T-helper 2 cell treated with Interferon-gamma antibody and Interleukin-4, amounts not matched to agents 5 μg/mL and 100 μg/mL, for 36 hours (primary cell): ENCODE measurements at regions not wholly inside any gene's neighbourhood (a gene's known extent, or its start where the extent isn't known, plus 50 kb on each side); places are given as distances from the start of the nearest gene placed in this dataset.
"Not testable (repeated sequence)": the region's sequence is repeated elsewhere in the genome, so short reads cannot be mapped to it uniquely, and the experiment has no call there.

Experiments
- DNase-seq: peaks from one replicate; pipeline ENCODE4 v3.0.0; 2021; ENCODE audit warnings: low spot score
- H3K27ac Mint-ChIP-seq: one replicate; pipeline ENCODE4 v1.8.0; 2021; ENCODE audit warnings: mild to moderate bottlenecking, mixed read lengths
- H3K27me3 Mint-ChIP-seq: one replicate; pipeline ENCODE4 v1.8.0; 2021; ENCODE audit warnings: low read depth, mixed read lengths
- H3K36me3 Mint-ChIP-seq: one replicate; pipeline ENCODE4 v1.8.0; 2021; ENCODE audit warnings: low read depth, mixed read lengths
- H3K4me1 Mint-ChIP-seq: one replicate; pipeline ENCODE4 v1.8.0; 2021; ENCODE audit warnings: low read depth, mixed read lengths
- H3K4me3 Mint-ChIP-seq: one replicate; pipeline ENCODE4 v1.8.0; 2022; ENCODE audit warnings: mild to moderate bottlenecking, moderate library complexity, mixed read lengths
- H3K9me3 Mint-ChIP-seq: one replicate; pipeline ENCODE4 v1.8.0; 2021; ENCODE audit warnings: mixed read lengths

DNA sequence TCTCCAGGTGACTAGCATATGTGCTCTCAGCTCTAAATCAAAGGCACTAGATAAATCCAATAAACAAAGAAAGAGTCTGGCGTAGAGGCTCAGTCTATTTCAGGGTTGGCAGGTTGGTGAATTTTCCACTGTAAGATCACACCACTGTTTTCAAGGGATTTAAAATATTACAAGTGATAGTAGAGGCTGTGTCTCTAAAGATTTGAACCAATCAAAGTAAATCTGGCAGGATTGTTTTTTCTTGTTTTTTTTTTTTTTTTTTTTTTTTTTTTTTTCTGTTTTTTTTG, 67.4 kb downstream of the MRPL57 start:
- not testable (repeated sequence) for H3K9me3 Mint-ChIP-seq, H3K27me3 Mint-ChIP-seq, H3K36me3 Mint-ChIP-seq, H3K4me1 Mint-ChIP-seq, H3K4me3 Mint-ChIP-seq, H3K27ac Mint-ChIP-seq, DNase-seq

DNA sequence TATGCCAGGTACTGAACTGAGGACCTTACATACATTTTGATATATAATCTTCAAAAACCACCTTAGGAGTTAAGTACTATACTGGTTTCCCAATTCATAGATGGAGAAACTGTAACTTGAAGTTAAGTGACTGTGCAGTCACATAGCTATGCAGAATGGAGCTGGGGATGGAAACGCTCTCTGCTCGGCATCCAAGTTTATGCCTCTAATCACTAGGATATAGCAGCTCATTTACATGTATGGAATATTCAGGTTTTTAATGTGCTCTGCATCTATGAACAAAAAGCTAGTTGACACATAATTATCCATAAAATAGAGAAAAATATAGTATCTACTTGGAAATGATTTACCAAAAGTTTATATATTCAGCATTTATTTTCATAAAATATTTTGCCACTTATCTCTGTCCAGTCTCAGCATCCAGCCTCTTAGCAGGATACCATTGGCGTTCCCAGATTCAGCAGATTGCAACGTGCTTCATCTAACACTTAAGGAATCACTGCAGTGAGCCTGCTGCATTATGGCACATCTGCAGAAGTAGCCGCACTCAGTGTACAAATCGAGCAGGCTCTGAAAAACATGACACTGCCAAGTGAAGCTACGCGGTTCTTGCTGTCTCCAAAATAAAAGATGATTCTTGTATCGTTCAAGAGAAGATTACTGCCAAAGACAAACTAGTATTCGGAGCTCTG, 70.4 kb downstream of the MRPL57 start:
- H3K4me1 Mint-ChIP-seq: no peaks in the 10 kb centered on the region
- no peak overlapping the region for H3K4me3 Mint-ChIP-seq
- no peak overlapping the region for H3K27ac Mint-ChIP-seq
- no peaks in the 10 kb centered on the region for H3K36me3 Mint-ChIP-seq
- peaks cover 13% of the 10 kb centered on the region for H3K27me3 Mint-ChIP-seq
- DNase-seq: no peak
- H3K9me3 Mint-ChIP-seq: no peaks in the 10 kb centered on the region

- Mint-ChIP-seq H3K4me1 (peaks cover 4% of the 10 kb centered on the region), H3K27ac (no peak overlapping the region), H3K4me3 (no peak overlapping the region), H3K27me3 (peaks cover 9% of the 10 kb centered on the region), H3K36me3 (no peaks in the 10 kb centered on the region), H3K9me3 (no peaks in the 10 kb centered on the region)
- DNase-seq: no peak
Measured at GRCh38 chr13:21256351-21256761, 79.9 kb downstream of the MRPL57 start.

DNA sequence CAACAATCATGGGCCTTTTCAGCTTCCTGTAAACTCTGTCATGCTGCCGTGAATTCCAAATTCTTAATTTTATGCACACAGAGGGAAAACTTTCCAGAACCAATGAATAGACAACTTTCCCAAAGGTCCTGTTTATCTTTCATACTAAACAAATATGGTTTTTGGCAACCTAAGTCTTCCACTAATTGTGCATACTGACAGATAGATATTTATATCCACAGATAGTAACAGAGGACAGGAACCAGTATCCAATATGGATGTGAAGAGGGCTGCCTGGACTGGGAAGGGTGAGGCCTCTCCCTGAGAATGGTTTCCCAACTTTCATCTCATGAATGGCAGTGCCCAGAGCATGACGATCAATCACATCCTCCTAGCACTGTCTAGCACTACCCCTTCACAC, 80.4 kb downstream of the MRPL57 start:
- H3K36me3 Mint-ChIP-seq: no peaks in the 10 kb centered on the region
- no peak for DNase-seq
- peaks cover 4% of the 10 kb centered on the region for H3K4me1 Mint-ChIP-seq
- no peak overlapping the region for H3K4me3 Mint-ChIP-seq
- no peak overlapping the region for H3K27ac Mint-ChIP-seq
- H3K9me3 Mint-ChIP-seq: no peaks in the 10 kb centered on the region
- peaks cover 7% of the 10 kb centered on the region for H3K27me3 Mint-ChIP-seq

GRCh38 chr13:21259571-21260455, 83.4 kb downstream of the MRPL57 start:
- Mint-ChIP-seq H3K36me3 (no peaks in the 10 kb centered on the region), H3K27ac (no peak overlapping the region), H3K9me3 (no peaks in the 10 kb centered on the region), H3K27me3 (no peaks in the 10 kb centered on the region), H3K4me3 (no peak overlapping the region), H3K4me1 (peaks cover 4% of the 10 kb centered on the region)
- DNase-seq: no peak

DNA sequence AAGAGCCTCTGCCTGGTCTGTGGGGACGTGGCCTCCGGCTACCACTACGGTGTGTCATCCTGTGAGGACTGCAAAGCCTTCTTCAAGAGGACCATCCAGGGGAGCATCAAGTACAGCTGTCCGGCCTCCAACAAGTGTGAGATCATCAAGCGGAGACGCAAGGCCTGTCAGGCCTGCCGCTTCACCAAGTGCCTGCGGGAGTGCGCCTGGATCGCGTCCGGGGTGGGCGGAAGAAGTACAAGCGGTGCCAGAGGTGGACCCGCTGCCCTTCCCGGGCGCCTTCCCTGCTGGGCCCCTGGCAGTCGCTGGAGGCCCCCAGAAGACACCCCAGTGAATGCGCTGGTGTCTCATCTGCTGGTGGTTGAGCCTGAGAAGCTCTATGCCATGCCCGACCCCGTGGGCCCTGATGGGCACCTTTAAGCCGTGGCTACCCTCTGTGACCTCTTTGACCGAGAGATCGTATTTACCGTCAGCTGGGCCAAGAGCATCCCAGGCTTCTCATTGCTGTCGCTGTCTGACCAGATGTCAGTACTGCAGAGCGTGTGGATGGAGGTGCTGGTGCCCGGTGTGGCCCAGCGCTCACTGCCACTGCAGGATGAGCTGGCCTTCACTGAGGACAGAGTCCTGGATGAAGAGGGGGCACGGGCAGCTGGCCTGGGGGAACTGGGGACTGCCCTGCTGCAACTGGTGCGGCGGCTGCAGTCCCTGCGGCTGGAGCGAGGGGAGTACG, 84.3 kb downstream of the MRPL57 start:
- not testable (repeated sequence) for H3K4me3 Mint-ChIP-seq, H3K9me3 Mint-ChIP-seq, H3K4me1 Mint-ChIP-seq, DNase-seq, H3K36me3 Mint-ChIP-seq, H3K27me3 Mint-ChIP-seq, H3K27ac Mint-ChIP-seq

DNA sequence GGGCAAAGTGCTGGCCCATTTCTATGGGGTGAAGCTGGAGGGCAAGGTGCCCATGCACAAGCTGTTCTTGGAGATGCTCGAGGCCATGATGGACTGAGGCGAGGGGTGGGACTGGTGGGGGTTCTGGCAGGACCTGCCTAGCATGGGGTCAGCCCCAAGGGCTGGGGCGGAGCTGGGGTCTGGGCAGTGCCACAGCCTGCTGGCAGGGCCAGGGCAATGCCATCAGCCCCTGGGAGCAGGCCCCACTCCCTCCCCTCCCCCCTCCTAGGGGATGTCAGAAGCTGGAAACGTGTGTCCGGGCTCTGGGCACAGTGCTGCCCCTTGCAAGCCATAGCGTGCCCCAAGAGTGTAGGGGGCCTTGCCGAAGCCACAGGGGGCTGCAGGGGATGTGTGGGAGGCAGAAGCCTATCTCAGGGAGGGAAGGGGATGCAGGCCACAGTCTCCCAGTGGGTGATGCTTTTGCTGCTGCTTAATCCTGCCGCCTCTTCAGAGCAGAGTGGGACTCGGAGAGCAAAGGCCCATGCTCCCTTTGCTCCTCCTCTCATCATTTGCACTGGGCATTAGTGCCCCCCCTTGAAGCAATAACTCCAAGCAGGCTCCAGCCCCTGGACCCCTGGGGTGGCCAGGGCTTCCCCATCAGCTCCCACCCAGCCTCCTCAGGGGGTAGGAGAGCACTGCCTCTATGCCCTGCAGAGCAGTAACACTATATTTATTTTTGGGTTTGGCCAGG, 85.2 kb downstream of the MRPL57 start:
- H3K9me3 Mint-ChIP-seq, H3K4me3 Mint-ChIP-seq, H3K36me3 Mint-ChIP-seq, H3K27me3 Mint-ChIP-seq, DNase-seq, H3K27ac Mint-ChIP-seq, H3K4me1 Mint-ChIP-seq: not testable (repeated sequence)

DNA sequence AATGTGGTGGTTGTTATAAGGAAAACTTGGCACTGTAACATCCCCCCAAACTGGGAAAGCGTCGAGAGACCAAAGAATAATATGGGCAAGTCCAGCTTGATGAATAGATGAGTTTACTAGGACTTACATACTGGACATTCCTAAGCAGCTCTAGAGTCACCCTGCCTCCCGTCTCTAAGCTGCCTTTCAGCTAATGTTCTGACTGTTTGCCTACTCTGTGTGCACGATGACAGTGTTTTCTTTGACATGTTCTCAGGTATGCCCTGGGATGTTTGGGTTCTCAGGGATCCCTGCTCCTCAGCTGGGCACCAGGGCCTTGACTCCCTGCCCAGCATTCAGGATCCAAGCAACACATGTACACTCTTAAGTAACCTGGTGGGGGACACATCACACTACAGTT, 87.5 kb downstream of the MRPL57 start:
- H3K4me3 Mint-ChIP-seq, H3K4me1 Mint-ChIP-seq, H3K27ac Mint-ChIP-seq, H3K27me3 Mint-ChIP-seq, H3K9me3 Mint-ChIP-seq, DNase-seq, H3K36me3 Mint-ChIP-seq: not testable (repeated sequence)

DNA sequence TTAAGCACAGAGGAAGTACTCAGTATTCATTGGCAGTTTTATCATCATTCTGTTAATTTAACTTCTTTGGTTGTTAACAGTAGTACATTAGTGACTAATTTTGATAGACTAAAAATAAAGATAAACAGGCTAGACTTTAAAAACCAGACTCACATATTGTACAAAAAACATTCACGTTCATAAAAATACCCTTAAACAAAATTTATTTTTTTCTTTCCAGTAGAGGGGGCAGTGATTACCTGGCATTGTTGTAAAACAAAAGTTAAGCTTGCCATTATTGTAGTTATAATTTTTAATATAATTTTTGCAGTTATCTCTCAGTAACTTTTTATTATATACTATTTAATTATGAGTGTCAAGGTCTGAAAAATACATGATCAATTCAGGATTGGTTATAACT, 92.0 kb downstream of the MRPL57 start:
- H3K27ac Mint-ChIP-seq, H3K4me3 Mint-ChIP-seq, DNase-seq, H3K27me3 Mint-ChIP-seq, H3K36me3 Mint-ChIP-seq, H3K9me3 Mint-ChIP-seq, H3K4me1 Mint-ChIP-seq: not testable (repeated sequence)

- DNase-seq, H3K36me3 Mint-ChIP-seq, H3K4me1 Mint-ChIP-seq, H3K9me3 Mint-ChIP-seq, H3K27ac Mint-ChIP-seq, H3K4me3 Mint-ChIP-seq, H3K27me3 Mint-ChIP-seq: not testable (repeated sequence)
Measured at GRCh38 chr13:21272439-21272838, 96.0 kb downstream of the MRPL57 start.

DNA sequence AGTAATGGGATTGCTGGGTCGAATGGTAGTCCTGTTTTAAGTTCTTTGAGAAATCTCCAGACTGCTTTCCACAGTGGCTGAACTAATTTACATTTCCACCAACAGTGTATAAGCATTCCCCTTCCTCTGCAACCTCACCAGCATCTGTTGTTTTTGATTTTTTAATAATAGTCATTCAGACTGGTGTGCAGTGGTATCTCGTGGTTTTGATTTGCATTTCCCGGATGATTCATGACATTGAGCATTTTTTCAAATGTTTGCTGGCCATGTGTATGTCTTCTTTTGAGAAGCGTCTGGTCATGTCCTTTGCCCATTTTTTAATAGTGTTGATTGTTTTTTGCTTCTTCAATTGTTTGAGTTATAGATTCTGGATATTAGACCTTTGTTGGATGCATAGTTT, 98.0 kb downstream of the MRPL57 start:
- not testable (repeated sequence) for H3K36me3 Mint-ChIP-seq, H3K9me3 Mint-ChIP-seq, DNase-seq, H3K4me3 Mint-ChIP-seq, H3K4me1 Mint-ChIP-seq, H3K27ac Mint-ChIP-seq, H3K27me3 Mint-ChIP-seq

- no peak for DNase-seq
- H3K27me3 Mint-ChIP-seq: peaks cover 25% of the 10 kb centered on the region
- no peaks in the 10 kb centered on the region for H3K4me1 Mint-ChIP-seq
- no peak overlapping the region for H3K4me3 Mint-ChIP-seq
- H3K9me3 Mint-ChIP-seq: no peaks in the 10 kb centered on the region
- no peaks in the 10 kb centered on the region for H3K36me3 Mint-ChIP-seq
- no peak overlapping the region for H3K27ac Mint-ChIP-seq
Measured at GRCh38 chr13:21282065-21282464, 105.6 kb downstream of the MRPL57 start.

- Mint-ChIP-seq H3K27ac (no peak overlapping the region), H3K36me3 (no peaks in the 10 kb centered on the region), H3K9me3 (no peaks in the 10 kb centered on the region), H3K4me3 (no peak overlapping the region), H3K27me3 (peaks cover 15% of the 10 kb centered on the region), H3K4me1 (no peaks in the 10 kb centered on the region)
- DNase-seq: no peak
Measured at GRCh38 chr13:21287331-21287907, 111.0 kb downstream of the MRPL57 start.

GRCh38 chr13:21289475-21289874, 113.0 kb downstream of the MRPL57 start:
- no peaks in the 10 kb centered on the region for H3K36me3 Mint-ChIP-seq
- no peak overlapping the region for H3K4me3 Mint-ChIP-seq
- no peaks in the 10 kb centered on the region for H3K4me1 Mint-ChIP-seq
- H3K27ac Mint-ChIP-seq: no peak overlapping the region
- no peak for DNase-seq
- H3K9me3 Mint-ChIP-seq: no peaks in the 10 kb centered on the region
- peaks cover 3% of the 10 kb centered on the region for H3K27me3 Mint-ChIP-seq
